Fibroblast of upper back skin (primary cell): ENCODE measurements at regions not wholly inside any gene's neighbourhood (a gene's known extent, or its start where the extent isn't known, plus 50 kb on each side); places are given as distances from the start of the nearest gene placed in this dataset.
A peak's percentile ranks its signal among the peaks of the same experiment; 100 is the strongest.
"Not testable (repeated sequence)": the region's sequence is repeated elsewhere in the genome, so short reads cannot be mapped to it uniquely, and the experiment has no call there.

Experiments used
- DNase-seq: peaks from one replicate; pipeline ENCODE4 v3.0.0-alpha.2; 2013

GRCh38 chr5:36739751-36740221, 133.4 kb downstream of the SLC1A3 start:
- DNase-seq, result peak; percentile 58

- no peak for DNase-seq
Observed at GRCh38 chr5:36740259-36740898, 134.0 kb downstream of the SLC1A3 start.

GRCh38 chr5:36741128-36741527, 134.7 kb downstream of the SLC1A3 start:
- DNase-seq, result no peak

DNA sequence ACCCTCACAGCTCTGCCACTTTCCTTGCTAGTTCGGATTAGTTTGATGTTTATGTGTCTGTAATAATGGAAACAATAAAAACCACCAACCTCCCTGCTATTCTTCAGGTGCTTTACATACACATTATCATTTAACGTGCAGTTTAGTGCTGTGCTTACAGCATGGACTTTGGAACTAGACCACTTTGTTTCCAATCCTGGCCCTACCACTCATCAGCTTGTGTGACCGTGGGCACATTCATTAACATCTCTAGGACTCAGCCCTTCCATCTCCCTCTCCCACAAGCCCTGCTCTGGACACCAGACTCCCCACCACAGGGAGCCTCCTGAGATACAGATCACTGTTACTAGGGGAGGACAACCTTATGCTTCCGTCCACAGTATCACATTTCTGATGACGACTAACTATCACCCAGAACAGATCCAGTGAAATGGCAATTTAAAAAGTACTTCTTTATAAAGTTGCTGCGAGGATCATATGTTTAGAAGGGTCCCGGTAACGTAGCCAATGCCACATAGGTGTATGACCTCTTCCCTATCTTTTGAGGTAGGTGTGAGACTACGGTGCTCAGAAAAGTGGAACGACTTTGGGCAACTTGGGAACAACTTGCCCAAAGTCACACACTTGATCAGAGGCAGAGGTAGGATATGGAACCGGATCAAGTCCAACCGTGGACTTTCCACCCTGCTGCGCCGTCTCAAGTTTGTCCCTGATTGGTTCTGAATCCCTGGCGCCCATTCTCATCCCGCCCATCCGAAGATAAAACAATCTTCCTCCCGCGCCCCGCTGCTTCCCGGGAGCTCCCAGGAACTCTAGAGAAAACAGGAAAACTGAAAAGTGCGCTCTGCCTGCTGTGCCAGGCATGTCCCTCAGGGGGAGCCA, 132.4 kb upstream of the NIPBL start:
- peak; percentile 62 for DNase-seq

DNA sequence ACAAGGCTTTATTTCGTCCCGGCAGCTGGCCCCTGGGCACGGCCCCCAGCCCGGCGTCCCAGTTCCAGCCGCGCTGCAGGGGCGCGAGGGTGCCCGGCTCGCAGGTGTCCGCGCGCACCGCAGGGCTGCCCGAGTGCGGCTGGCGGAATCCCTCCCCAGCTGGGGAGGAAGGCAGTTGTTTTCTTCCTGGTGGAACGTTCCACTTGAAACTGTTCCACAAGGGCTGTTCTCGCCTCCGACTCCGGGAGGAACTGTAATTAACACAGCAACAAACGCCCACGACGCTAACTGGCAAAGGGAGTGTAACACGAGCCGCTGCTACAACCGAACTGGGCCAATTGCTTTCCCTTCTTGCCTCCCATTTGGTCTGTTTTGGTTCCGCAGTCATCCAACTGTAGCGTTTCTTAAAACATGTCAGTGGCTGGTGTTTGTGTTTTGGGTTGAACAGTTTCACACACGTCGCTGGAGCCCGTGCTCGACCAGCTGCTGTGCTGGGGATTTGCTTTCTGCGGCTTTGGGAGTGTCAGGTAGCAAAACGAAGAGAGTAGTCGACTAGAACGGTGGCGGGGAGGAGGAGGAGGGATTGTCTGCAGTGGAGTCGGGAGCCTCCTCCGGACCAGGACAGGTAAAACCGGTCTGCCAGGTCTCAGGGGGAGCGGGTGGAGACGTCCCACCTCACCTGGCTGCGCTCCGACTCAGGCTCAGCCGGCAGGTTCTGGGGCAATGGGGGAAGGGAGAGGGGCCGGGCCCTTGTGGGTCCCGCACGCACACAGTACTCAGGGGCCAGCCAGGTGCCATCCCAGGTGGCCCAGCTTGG, 131.6 kb upstream of the NIPBL start:
- peak; percentile 4 for DNase-seq

GRCh38 chr5:36747794-36748193, 128.8 kb upstream of the NIPBL start:
- not testable (repeated sequence) for DNase-seq

DNA sequence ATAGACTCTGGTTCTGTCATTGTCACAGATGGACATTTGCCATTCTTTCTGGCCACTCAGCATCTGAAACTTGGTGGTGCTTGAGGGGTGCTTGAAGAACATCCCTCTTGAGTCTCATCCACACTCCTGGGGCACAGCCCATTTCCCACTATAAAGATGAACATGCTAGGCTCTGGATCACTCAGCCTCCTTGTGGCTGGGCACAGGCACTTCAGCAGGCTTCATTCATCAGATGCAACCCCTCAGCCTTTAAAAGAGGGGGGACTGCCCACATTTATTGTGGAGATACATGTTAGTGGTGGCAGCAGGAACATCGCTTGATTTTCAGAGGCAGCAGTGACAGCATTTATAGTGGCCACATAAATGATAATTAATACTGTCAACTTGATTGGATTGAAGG, 124.7 kb upstream of the NIPBL start:
- DNase-seq, result no peak

DNA sequence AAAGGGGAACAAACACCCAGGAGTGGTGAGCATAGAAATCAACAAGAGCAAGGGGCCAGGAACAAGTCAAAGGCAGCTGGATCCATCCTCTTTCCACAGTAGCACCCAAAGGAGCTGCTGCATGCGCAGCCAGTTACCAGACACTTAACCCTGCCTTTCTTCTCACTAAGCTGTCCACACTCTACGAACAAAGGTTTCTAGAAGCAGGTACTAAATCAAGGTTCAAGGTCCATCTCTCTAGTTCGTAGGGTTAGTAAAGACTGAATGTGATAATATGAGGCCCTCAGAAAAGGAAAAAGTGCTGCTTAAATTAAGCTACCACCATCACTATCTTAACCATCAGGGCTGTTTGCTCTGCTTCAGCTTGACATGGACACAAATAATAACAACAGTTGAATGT, 121.2 kb upstream of the NIPBL start:
- DNase-seq, result no peak

DNA sequence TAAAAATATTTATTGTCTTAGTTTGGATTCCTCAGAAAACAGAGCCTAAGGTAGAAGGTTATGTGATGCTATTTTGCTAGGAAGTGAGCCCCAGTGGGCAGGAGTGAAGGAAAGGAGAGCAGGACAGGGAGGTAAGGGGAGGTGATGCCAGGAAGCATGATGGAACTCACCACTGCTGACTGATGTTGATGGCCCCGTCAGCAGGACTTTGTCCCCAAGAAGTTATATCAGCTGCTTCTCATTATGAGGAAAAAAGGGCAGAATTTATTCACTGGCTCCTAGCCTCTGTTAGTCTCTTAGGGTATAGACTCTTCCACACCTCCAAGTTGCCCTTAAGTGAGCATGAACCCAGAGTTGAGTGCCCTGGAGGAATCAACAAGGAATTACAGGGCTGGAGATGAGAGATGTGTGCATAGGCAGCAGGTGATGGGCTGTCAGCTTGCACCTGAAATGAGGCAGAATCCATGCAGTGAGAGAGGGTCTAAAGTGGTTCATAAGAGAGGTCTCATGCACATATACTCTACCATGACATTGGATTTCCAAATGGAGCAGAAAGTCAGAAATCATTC, 120.6 kb upstream of the NIPBL start:
- no peak for DNase-seq

GRCh38 chr5:36756848-36757247, 119.7 kb upstream of the NIPBL start:
- DNase-seq, result no peak

GRCh38 chr5:36759117-36759516, 117.5 kb upstream of the NIPBL start:
- DNase-seq, result no peak

- no peak for DNase-seq
Observed at GRCh38 chr5:36763454-36763853, 113.1 kb upstream of the NIPBL start.

GRCh38 chr5:36765876-36766275, 110.7 kb upstream of the NIPBL start:
- no peak for DNase-seq

DNA sequence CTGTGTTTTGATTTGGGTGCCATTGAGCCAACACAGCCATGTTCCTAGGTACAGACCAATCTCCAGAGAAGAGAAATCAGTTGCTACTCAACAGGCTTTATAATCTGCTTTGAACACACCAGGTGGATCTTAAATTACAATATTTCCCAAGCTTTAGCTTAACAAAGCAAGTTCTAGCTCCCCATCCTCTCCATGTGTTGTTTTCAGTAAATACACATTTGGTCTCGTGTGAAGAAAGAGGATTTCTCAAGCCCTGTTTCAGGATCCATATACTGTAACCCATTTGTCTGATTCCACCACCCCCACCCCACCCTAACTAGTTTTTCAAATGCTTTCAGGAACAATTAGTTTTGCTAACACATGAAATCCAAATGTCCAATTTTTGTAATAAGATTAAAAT, 109.6 kb upstream of the NIPBL start:
- no peak for DNase-seq

DNA sequence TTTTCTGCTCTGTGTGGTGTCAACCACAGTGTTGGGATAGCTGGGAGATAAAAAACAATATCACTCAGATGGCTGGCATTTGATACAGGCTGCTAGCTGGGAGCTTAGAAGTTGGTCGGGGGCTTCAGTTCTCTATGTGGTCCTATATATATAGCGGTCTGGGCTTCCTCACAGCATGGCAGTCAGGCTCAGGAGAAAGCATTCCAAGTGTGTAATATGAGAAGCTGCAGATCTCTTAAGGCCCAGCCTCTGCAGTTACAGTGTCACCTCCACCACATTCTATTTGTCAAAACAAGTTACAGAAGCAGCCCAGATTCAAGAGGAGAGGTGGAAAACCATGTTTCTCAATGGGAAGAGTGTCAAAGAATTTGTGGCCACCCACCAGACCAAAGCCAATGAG, 108.1 kb upstream of the NIPBL start:
- no peak for DNase-seq

DNA sequence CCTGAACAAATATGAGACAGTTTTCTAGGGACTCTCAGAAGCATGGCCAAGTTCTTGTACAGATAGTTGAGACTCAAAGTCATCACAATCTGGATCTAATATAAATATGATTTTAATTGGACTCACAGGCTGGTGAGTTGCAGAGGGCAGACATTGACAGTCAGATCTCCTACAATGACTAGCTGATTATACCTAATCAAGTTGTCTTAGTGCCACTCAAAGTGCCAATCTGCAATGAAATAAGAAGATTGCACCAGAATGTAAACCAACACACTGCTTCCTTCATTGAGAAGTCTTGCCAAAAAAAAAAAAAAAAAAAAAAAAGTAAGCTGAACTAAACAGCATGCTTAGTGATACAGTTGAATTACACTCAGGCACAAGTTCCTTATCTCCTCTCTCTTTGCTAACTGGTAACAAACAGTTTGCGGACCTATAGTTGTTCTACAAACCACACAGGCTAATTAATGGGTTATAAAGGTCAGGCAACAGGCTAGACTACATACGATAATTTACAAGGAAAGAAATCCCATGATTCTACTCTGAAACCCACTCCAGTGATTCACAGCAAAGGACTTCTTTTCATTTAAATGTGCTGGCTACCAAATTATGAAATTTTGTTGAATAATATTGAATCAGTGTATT, 107.3 kb upstream of the NIPBL start:
- no peak for DNase-seq

DNA sequence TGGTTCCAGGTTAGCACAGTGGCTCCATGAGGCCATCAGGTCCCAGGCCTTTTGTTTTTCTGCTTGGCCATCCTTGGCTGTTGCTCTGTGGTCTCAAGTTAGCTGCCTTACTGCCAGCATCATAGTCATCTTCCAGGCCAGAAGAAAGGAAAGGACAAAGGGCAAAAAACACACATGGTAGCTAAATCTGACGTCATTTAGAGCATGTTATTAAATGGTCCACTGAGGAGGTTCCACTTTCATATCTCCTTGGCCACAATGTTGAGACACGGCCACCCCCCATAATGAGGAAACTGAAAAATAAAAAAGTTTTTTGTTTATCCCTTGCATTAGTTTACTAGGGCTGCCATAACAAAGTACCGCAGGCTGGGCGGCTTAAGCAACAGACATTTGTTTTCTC, 106.4 kb upstream of the NIPBL start:
- no peak for DNase-seq

GRCh38 chr5:36772276-36773140, 104.1 kb upstream of the NIPBL start:
- DNase-seq, result no peak

- no peak for DNase-seq
Observed at GRCh38 chr5:36777105-36777757, 99.3 kb upstream of the NIPBL start.

DNA sequence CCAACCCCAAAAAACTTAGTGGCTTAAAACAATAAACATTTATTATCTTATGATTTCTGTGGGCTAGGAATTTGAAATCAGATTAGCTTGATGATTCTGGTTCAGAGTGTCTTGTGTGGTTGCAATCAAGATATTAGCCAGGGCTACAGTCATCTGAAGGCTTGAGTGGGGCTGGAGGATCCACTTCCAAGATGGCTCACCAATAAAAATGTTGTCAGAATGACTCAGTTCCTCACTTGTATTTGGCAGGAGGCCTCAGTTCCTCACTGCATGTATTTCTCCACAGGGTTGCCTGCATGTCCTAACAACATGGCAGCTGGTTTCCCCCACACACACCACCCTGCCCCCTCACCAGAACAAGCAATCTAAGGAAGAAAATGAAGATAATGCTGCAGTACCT, 98.2 kb upstream of the NIPBL start:
- DNase-seq, result no peak

GRCh38 chr5:36782612-36783011, 94.0 kb upstream of the NIPBL start:
- not testable (repeated sequence) for DNase-seq
